ENCODE measurements at regions not wholly inside any gene's neighbourhood (a gene's known extent, or its start where the extent isn't known, plus 50 kb on each side); places are given as distances from the start of the nearest gene placed in this dataset.

DNA sequence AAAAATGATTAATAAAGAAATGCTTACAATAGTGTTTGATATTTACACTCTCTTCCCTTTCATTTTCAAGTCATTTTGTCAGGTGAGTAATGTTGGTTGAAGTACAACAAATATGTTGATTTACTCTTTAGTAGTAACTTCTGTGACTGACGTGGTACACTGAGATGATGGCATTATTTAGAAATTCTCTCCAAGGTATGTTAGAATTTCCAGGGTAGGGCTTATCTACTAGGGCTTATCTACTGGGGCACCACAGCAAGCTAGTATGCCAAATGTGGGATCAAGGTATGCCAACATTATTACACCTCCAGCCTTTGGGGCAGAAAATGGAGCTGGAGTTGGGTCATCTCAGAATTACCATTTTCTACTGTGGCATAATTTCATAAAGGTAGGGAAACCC is 157.4 kb upstream of the AGTR1 start:
- TF ChIP-seq, protein P1, sequence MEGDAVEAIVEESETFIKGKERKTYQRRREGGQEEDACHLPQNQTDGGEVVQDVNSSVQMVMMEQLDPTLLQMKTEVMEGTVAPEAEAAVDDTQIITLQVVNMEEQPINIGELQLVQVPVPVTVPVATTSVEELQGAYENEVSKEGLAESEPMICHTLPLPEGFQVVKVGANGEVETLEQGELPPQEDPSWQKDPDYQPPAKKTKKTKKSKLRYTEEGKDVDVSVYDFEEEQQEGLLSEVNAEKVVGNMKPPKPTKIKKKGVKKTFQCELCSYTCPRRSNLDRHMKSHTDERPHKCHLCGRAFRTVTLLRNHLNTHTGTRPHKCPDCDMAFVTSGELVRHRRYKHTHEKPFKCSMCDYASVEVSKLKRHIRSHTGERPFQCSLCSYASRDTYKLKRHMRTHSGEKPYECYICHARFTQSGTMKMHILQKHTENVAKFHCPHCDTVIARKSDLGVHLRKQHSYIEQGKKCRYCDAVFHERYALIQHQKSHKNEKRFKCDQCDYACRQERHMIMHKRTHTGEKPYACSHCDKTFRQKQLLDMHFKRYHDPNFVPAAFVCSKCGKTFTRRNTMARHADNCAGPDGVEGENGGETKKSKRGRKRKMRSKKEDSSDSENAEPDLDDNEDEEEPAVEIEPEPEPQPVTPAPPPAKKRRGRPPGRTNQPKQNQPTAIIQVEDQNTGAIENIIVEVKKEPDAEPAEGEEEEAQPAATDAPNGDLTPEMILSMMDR (conservative IDR thresholded peaks at IDR 0.05; ENCODE audit: low read depth, low read length): no peak
- TF ChIP-seq EZH2 (IDR thresholded peaks at IDR 0.05; ENCODE audit: borderline replicate concordance, low read depth, low read length, poor library complexity, severe bottlenecking): no peak

Measured in A673 (cell line).